T-cell (primary cell): ENCODE measurements at regions not wholly inside any gene's neighbourhood (a gene's known extent, or its start where the extent isn't known, plus 50 kb on each side); places are given as distances from the start of the nearest gene placed in this dataset.

Source experiments
- ATAC-seq, 4 experiments: fragments of 200-7000 bp in 3 of 4; fragments of 150-1000 bp in 1 of 4; cut with Tn5 transposase; replicated peaks in 1 of 4; 1 replicate in 3 of 4; 2 replicates in 1 of 4; pipeline ENCODE4 v1.10.0; 2021; ENCODE audit warnings: moderate library complexity in 3 of 4, mild to moderate bottlenecking in 2 of 4, moderate number of reproducible peaks in 1 of 4
- CTCF ChIA-PET, 2 donors: fragments of 300-600 bp; sonication (Branson Sonifier 250); formaldehyde crosslinking; loops; one replicate each; lab custom pipeline; 2022; ENCODE audit warnings: antibody characterized with exemption in 2 of 2; lab: Charles Lee
- POLR2A ChIA-PET, 2 donors: fragments of 300-600 bp; sonication (Branson Sonifier 250); formaldehyde crosslinking; loops; one replicate each; lab custom pipeline; 2022; ENCODE audit warnings: antibody characterized with exemption in 2 of 2; lab: Charles Lee
- DNase-seq, 35 experiments: peaks; one replicate each; pipeline versions ENCODE4 v3.0.0 to v3.0.0-alpha.2; 2013 to 2023
- H3K27ac ChIP-seq: one replicate; pipeline ENCODE4 v1.5.1; 2013; ENCODE audit warnings: low read length
- H3K27me3 ChIP-seq, 2 experiments: replicated peaks in 1 of 2; 1 replicate in 1 of 2; 2 replicates in 1 of 2; pipeline versions ENCODE4 v1.6.1 to v1.7.0; 2013; ENCODE audit warnings: low read length in 1 of 2, mixed read lengths in 1 of 2; ENCODE audit not compliant: control insufficient read depth in 2 of 2, insufficient read depth in 2 of 2; ENCODE audit errors: extremely low read depth in 1 of 2
- H3K36me3 ChIP-seq, 2 donors: 1 replicate in 1 of 2; 2 replicates in 1 of 2; pipeline versions ENCODE4 v1.6.1 to v1.7.0; 2013; ENCODE audit warnings: low read length in 1 of 2; ENCODE audit not compliant: control insufficient read depth in 2 of 2, insufficient read depth in 1 of 2; ENCODE audit errors: extremely low read depth in 1 of 2
- H3K4me1 ChIP-seq, 2 experiments: 1 replicate in 1 of 2; 2 replicates in 1 of 2; pipeline versions ENCODE4 v1.6.1 to v1.7.0; 2013; ENCODE audit warnings: low read length in 2 of 2, mixed read lengths in 1 of 2; ENCODE audit not compliant: insufficient read depth in 2 of 2, control insufficient read depth in 1 of 2; ENCODE audit errors: extremely low read depth in 1 of 2
- H3K4me3 ChIP-seq, 2 donors: 1 replicate in 1 of 2; 2 replicates in 1 of 2; pipeline versions ENCODE4 v1.5.1 to v1.7.0; 2013; ENCODE audit warnings: mild to moderate bottlenecking in 2 of 2, low read length in 1 of 2, moderate library complexity in 1 of 2; ENCODE audit not compliant: control insufficient read depth in 1 of 2; ENCODE audit errors: extremely low read depth in 1 of 2
- H3K9me3 ChIP-seq: 2 replicates; pipeline ENCODE4 v1.7.0; 2013
- H3K27ac Mint-ChIP-seq, 2 donors: one replicate each; pipeline ENCODE4 v1.8.0; 2020 to 2021; ENCODE audit warnings: mild to moderate bottlenecking in 2 of 2, mixed read lengths in 2 of 2
- H3K27me3 Mint-ChIP-seq, 2 donors: one replicate each; pipeline ENCODE4 v1.8.0; 2021 to 2022; ENCODE audit warnings: mixed read lengths in 2 of 2
- H3K36me3 Mint-ChIP-seq: one replicate; pipeline ENCODE4 v1.8.0; 2021; ENCODE audit warnings: mixed read lengths
- H3K4me1 Mint-ChIP-seq, 3 donors: one replicate each; pipeline ENCODE4 v1.8.0; 2020 to 2022; ENCODE audit warnings: mixed read lengths in 3 of 3, mild to moderate bottlenecking in 1 of 3
- H3K4me3 Mint-ChIP-seq, 3 donors: one replicate each; pipeline ENCODE4 v1.8.0; 2020 to 2022; ENCODE audit warnings: mild to moderate bottlenecking in 3 of 3, mixed read lengths in 3 of 3, moderate library complexity in 3 of 3
- H3K9me3 Mint-ChIP-seq, 3 donors: one replicate each; pipeline ENCODE4 v1.8.0; 2020 to 2022; ENCODE audit warnings: mixed read lengths in 3 of 3
- WGBS: methylation state at CpG from one replicate; pipeline ENCODE4 v1.1.5; 2013; ENCODE audit warnings: missing lambda C conversion rate; ENCODE audit not compliant: insufficient coverage; 5-methylcytosine and 5-hydroxymethylcytosine counted together

DNA sequence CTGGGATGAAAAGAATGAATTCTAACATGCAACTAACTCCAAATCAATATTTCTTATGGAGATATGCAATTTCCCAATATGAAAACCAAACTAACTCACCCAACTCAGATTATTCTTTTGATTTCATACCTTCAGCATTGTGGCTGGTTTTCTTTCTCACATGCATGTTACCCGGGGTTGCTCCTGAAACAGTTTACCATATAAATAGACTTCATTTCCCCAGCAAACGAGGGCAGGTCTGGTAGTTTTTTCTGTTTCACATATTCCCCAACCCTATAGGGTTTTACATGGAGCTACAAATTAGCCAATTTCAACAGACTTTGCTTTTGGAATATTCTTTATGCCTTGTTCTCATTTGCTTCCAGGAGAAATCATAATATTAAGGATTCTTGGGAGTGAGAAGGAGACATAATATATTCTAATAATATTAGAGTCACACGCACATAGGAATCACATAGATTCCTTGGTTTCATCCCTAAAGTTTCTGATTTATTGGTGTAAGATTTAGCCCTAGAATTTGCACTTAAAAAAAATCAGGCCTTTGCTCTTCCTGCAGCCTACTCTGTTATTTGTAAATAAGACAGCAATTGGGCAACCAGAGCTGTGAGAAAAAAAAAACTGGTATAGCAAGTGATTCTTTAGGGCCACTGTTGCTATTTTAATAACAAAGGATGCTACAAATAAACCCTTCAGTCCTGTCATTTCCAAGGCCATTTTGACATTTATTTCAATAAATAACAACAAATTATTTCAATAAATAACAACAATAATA, 60.3 kb upstream of the FAM20A start:
- peaks cover 20 to 34% of the 10 kb centered on the region in 2 donors for H3K27me3 Mint-ChIP-seq
- ATAC-seq (no peak), DNase-seq (no peak)
- Histone ChIP-seq H3K9me3 (no peaks in the 10 kb centered on the region), H3K27me3 (peaks cover 0 to 2% of the 10 kb centered on the region in 2 experiments), H3K36me3 (no peaks in the 10 kb centered on the region), H3K4me3 (no peak overlapping the region), H3K4me1 (no peaks in the 10 kb centered on the region), H3K27ac (no peak overlapping the region)
- no peak overlapping the region for H3K27ac Mint-ChIP-seq
- 67% methylated on average over 1 of the region's 3 CpGs for WGBS
- no peaks in the 10 kb centered on the region for H3K36me3 Mint-ChIP-seq
- POLR2A ChIA-PET: no interaction called here
- H3K4me3 Mint-ChIP-seq: no peak overlapping the region
- H3K9me3 Mint-ChIP-seq: no peaks in the 10 kb centered on the region
- no peaks in the 10 kb centered on the region for H3K4me1 Mint-ChIP-seq
- CTCF ChIA-PET: no interaction called here

DNA sequence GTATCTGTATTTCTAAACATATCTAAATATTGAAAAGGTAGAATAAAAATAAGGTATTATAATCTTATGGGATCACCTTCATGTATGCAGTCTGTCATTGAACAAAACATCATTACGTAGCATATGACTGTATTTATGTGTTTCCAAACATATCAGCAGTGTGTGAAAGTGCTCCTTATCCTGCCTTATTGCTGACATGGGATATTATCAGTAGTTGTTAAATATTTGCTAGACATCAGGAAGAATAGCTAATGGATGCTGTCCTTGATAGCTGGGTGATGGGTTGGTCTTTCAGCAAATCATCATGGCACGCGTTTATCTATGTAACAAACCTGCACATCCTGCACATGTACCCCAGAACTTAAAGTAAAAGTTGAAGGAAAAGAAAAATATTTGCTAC, 59.1 kb upstream of the FAM20A start:
- Histone ChIP-seq H3K4me1 (no peaks in the 10 kb centered on the region), H3K36me3 (no peaks in the 10 kb centered on the region), H3K27me3 (peaks cover 0 to 2% of the 10 kb centered on the region in 2 experiments), H3K27ac (no peak overlapping the region), H3K4me3 (no peak overlapping the region), H3K9me3 (no peaks in the 10 kb centered on the region)
- Mint-ChIP-seq H3K9me3 (no peaks in the 10 kb centered on the region), H3K27ac (no peak overlapping the region), H3K4me1 (no peaks in the 10 kb centered on the region), H3K27me3 (peaks cover 12 to 24% of the 10 kb centered on the region in 2 donors), H3K36me3 (no peaks in the 10 kb centered on the region), H3K4me3 (no peak overlapping the region)
- DNase-seq (no peak), ATAC-seq (no peak)
- WGBS: 100% methylated on average over 1 of the region's 3 CpGs
- ChIA-PET CTCF (no interaction called here), POLR2A (interaction anchor here (0.6 to 0.7 kb wide), 2 partner anchors 45 to 503 kb away, joined by 3 to 11 read pairs; no protein-coding TSS in a partner anchor)

DNA sequence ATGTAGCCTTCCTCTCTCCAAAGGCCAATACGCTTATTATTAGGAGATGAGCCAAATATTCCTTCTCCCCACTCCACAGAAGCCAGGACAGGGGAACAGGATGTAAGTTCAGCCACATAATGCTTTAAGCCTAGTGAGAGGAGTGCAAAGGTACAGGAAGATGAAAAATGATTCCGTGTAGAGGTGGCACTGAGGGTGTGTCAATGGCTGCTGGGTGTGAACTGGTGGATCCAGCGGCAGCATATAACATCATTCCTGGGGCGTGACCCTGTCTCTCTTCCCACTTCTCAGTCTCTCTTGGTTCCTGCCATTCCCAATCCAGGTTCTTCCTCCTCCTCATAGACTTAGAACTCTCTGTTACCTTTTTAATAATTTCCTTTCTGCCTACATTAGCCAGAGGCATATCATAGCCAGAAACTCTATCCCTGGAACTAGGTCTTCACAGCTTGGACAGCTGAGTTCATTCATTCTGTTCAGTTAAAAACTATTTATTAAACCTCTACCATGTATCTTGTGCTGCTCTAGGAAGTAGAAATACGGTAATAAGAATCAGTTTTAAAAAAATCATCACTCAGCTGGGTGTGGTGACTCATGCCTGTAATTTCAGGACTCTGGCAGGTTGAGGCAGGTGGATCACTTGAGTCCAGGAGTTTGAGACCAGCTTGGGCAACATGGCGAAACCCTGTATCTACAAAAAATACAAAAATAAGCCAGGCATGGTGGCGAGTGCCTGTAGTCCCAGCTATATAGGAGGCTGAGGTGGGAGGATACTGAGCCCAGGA, 58.0 kb upstream of the FAM20A start:
- ChIA-PET POLR2A (no interaction called here), CTCF (no interaction called here)
- no peaks in the 10 kb centered on the region for H3K36me3 Mint-ChIP-seq
- no peak for DNase-seq
- WGBS: no CpG with 5 or more reads among the region's 7 CpGs
- no peaks in the 10 kb centered on the region for H3K9me3 Mint-ChIP-seq
- peaks cover 0 to 2% of the 10 kb centered on the region in 2 experiments for H3K27me3 ChIP-seq
- H3K4me1 Mint-ChIP-seq: no peaks in the 10 kb centered on the region
- H3K4me1 ChIP-seq: no peaks in the 10 kb centered on the region
- H3K4me3 ChIP-seq: no peak overlapping the region
- no peak overlapping the region for H3K27ac ChIP-seq
- no peaks in the 10 kb centered on the region for H3K9me3 ChIP-seq
- H3K36me3 ChIP-seq: no peaks in the 10 kb centered on the region
- no peak overlapping the region for H3K4me3 Mint-ChIP-seq
- peaks cover 12 to 23% of the 10 kb centered on the region in 2 donors for H3K27me3 Mint-ChIP-seq
- no peak for ATAC-seq
- peak overlapping the region in 1 of 2 donors; percentile 19 for H3K27ac Mint-ChIP-seq

DNA sequence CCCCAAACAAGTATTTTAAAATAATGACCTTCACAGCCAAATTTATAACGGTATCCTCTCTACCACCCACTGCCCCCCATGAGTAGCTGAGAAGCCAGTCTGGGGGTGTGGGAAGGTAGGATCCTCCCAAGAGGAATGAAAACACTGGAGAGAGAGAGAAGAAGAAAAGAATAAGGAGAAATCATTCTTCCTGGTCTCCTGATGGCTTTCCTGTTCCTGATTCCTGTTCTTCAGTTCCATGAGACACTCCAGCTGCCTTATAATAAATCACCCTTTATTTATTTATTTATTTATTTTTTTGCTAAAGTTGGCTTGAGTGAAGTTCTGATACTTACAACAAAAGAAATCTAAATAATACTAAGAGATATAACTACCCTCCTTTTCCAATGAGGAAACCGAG, 56.4 kb upstream of the FAM20A start:
- no peaks in the 10 kb centered on the region for H3K36me3 Mint-ChIP-seq
- no peak for DNase-seq
- ATAC-seq: no peak
- Histone ChIP-seq H3K36me3 (no peaks in the 10 kb centered on the region), H3K27ac (no peak overlapping the region), H3K4me3 (no peak overlapping the region), H3K9me3 (no peaks in the 10 kb centered on the region), H3K27me3 (peaks cover 0 to 2% of the 10 kb centered on the region in 2 experiments), H3K4me1 (no peaks in the 10 kb centered on the region)
- no peak overlapping the region for H3K4me3 Mint-ChIP-seq
- WGBS: no CpG with 5 or more reads among the region's 2 CpGs
- H3K4me1 Mint-ChIP-seq: no peaks in the 10 kb centered on the region
- ChIA-PET POLR2A (no interaction called here), CTCF (no interaction called here)
- no peak overlapping the region for H3K27ac Mint-ChIP-seq
- no peaks in the 10 kb centered on the region for H3K9me3 Mint-ChIP-seq
- H3K27me3 Mint-ChIP-seq: peaks cover 4 to 16% of the 10 kb centered on the region in 2 donors

DNA sequence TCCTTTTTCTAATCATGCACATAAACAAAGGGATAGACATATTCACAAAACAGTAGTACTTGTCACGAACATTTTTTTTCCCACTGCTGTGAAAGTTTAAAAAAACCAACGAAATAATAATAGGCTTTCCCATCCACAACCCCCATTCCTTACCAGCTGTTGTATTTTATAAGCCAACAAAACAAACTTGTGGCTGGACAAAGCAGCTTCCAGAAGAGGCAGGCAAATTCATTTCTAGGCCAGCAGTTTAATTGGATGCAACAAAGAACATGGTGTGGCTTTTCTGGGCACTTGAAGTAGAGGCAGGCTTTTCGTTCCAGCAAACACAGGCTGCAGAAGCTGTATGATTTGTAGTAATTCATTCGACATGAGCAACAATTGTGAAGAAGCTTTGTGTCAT, 56.0 kb upstream of the FAM20A start:
- Mint-ChIP-seq H3K4me3 (no peak overlapping the region), H3K27ac (no peak overlapping the region), H3K36me3 (no peaks in the 10 kb centered on the region), H3K4me1 (no peaks in the 10 kb centered on the region), H3K27me3 (peaks cover 3 to 16% of the 10 kb centered on the region in 2 donors), H3K9me3 (no peaks in the 10 kb centered on the region)
- H3K27ac ChIP-seq: no peak overlapping the region
- WGBS: 30% methylated on average over 2 of the region's 4 CpGs
- H3K9me3 ChIP-seq: no peaks in the 10 kb centered on the region
- POLR2A ChIA-PET: no interaction called here
- no peak overlapping the region for H3K4me3 ChIP-seq
- no peaks in the 10 kb centered on the region for H3K4me1 ChIP-seq
- H3K36me3 ChIP-seq: no peaks in the 10 kb centered on the region
- no peak for DNase-seq
- CTCF ChIA-PET: no interaction called here
- peaks cover 0 to 2% of the 10 kb centered on the region in 2 experiments for H3K27me3 ChIP-seq
- no peak for ATAC-seq

DNA sequence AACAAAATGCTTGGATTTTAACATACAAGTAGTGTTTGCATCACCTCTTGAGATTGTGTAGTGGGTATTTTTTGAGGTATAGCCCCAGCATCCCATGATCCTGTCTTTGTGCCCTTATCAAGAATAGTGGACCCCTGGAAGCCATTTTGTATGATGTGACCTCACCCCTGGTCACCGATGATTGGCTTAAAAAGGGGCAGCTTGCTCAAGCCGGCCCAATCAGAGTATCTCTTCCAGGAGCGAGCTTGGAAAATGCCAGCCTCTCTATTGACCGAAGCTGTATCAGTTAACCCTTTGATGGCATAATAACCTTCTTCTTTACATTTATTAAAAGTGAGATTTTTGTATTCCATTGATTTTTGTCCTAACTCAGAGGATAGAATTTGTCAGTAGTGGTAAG, 55.5 kb upstream of the FAM20A start:
- H3K27ac Mint-ChIP-seq: no peak overlapping the region

More for the DNA sequence above, 55.5 kb upstream of the FAM20A start:
- Mint-ChIP-seq H3K36me3 (no peaks in the 10 kb centered on the region), H3K4me3 (no peak overlapping the region), H3K27me3 (peaks cover 4 to 16% of the 10 kb centered on the region in 2 donors), H3K9me3 (no peaks in the 10 kb centered on the region), H3K4me1 (no peaks in the 10 kb centered on the region)
- Histone ChIP-seq H3K9me3 (no peaks in the 10 kb centered on the region), H3K4me1 (no peaks in the 10 kb centered on the region), H3K4me3 (no peak overlapping the region), H3K27ac (no peak overlapping the region), H3K27me3 (peaks cover 0 to 2% of the 10 kb centered on the region in 2 experiments), H3K36me3 (no peaks in the 10 kb centered on the region)
- ChIA-PET POLR2A (no interaction called here), CTCF (no interaction called here)
- ATAC-seq (no peak), DNase-seq (no peak)
- WGBS: no CpG with 5 or more reads among the region's 4 CpGs
